ENCODE measurements at regions not wholly inside any gene's neighbourhood (a gene's known extent, or its start where the extent isn't known, plus 50 kb on each side); places are given as distances from the start of the nearest gene placed in this dataset.
"Not testable (repeated sequence)": the region's sequence is repeated elsewhere in the genome, so short reads cannot be mapped to it uniquely, and the experiment has no call there.

DNA sequence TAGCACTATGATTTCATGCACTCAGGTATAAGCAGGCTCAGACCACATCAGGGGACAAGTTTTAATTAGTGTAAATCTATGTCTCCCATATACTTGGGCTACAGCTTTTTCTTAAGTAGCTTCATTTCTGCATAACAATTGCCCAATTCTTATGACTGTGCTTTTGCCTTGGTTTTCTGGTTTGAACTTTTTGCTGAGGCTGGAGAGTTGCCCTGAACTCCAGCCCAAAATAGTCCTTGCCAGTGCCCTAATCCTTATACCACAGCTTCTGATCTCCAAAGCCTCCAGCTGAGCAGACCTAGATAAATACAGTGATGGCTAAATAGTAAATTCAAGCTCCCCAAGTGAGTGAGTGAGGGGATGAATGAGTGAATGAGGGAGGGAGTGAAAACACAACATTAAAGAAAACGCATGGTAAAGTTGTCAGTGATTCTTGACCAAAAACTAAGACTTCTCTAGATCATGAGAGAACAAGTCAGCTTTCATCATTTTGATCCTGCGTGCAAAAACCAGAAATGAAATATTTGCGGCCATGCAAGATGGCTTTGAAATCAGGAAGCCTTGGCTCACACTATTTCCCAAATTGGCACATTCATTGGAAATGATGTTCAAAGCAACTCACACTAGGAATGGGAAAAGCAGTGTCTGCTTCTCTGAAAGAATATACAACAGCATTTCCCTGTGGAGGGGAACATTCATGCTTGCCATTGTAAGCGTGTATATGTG lies 437.1 kb upstream of the CTSO start:
- DNase-seq = no peak

- no peak for DNase-seq
Measured at GRCh38 chr4:156388826-156389225, 435.2 kb upstream of the CTSO start.

- DNase-seq = no peak
Measured at GRCh38 chr4:156378033-156378665, 424.5 kb upstream of the CTSO start.

GRCh38 chr4:156377036-156377710 lies 423.5 kb upstream of the CTSO start:
- DNase-seq = no peak

DNA sequence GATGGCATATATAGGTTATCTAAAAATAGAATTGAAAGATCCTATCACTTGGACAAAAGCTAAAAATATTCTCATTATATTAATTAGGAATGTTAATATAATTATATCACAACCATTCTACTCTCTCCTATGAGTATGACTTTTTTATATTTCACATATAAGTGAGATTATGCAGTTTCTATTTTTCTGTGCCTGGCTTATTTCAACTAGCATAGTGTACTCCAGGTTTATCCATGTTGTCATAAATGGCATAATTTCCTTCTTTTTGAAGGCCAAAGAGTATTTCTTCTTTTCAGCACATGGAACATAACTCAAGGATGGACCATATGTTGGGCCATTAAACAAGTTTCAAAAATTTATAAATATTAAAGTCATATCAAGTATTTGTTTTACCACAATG lies 421.2 kb upstream of the CTSO start:
- DNase-seq = no peak

DNA sequence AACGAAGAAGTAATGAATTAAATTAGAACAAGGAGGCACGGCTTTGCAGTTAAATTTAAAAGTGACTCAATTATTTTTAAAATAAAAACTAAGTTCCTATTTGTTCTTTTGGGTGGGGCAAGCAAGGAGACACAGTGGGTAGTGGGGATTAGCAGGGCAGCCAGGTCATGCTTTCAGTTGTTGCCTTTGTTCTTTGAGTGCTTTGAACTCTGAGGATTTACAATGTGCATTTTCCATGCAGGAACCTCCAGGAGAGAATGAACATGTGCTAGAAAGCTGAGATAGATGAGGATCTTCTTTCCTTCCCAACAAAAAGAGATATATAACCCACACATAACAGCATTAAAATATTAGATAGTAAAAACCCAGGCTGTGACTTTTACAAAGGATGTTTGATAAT lies 420.4 kb upstream of the CTSO start:
- DNase-seq = no peak

GRCh38 chr4:156367502-156367901 lies 413.8 kb upstream of the CTSO start:
- not testable (repeated sequence) for DNase-seq

GRCh38 chr4:156362581-156362980 lies 408.9 kb upstream of the CTSO start:
- DNase-seq = no peak

DNA sequence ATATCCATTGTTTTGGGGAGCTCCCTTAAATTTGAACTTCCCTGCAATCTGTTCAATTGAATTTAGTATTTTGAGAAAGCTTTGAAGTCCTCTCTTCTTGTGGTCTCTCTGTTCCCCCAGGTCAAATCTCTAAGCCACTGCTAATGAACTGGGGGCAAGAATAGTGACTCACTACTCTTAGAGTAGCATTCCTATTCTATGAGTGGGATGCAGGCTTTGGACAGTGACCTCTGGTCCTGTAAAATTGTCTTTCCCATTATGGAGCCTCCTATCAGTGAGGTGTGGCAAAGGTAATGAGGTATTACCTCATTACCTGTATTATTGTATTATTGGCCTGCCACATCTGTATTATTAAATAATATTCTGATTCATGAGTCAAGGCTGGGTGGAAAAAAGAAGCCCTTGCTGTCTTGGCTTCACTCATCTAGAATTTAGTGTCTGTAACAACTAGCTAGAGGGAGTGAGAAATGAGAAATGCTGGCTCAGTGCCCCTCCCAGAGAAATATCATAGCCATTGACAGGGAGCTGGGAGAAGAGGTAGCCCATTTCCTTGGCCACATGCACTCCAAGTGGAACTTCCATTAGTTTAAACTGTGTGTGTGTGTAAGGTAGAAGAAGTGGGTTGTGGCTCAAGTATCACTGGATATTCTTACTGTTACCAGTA lies 393.9 kb upstream of the CTSO start:
- no peak for DNase-seq

- no peak for DNase-seq
Measured at GRCh38 chr4:156346959-156347385, 393.3 kb upstream of the CTSO start.

DNA sequence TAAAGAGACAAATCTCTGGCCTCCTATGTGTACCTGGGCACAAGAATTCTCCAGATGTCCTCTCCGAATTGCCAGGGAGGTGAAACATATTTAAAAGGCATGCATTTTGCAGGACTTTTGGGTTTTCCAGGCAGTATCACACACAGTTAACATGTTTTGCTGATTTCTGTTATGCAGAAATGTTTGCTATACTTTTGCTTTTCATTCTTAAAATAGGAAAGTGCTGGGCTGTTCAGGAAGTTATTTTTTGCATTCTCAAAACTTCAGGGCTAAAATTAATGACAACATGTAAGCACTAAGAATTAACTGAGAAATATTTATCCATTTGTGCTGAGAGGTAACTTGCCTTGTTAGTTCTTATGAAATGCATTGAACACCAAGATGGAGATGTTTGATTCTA lies 390.7 kb upstream of the CTSO start:
- DNase-seq = no peak

DNA sequence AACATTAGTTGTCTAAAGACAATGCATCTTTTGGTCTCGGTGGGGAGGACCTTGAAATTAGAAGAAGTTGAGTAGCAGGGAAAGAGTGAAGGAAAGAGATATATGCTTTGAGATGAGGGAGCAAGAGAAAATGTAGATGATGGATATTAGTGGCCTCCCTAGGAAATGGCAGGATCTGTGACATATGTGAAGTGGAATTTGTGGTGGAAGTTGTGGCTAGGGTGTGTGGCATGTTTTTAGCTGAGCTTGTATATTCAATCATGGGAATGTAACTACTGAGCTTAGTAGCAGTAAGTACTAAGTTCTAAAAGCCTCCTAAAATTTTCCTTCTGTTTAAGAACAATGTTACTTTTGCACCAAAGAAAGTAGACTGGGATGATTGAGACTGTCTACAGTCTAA lies 382.8 kb upstream of the CTSO start:
- no peak for DNase-seq

GRCh38 chr4:156335721-156336120 lies 382.1 kb upstream of the CTSO start:
- DNase-seq = no peak

DNA sequence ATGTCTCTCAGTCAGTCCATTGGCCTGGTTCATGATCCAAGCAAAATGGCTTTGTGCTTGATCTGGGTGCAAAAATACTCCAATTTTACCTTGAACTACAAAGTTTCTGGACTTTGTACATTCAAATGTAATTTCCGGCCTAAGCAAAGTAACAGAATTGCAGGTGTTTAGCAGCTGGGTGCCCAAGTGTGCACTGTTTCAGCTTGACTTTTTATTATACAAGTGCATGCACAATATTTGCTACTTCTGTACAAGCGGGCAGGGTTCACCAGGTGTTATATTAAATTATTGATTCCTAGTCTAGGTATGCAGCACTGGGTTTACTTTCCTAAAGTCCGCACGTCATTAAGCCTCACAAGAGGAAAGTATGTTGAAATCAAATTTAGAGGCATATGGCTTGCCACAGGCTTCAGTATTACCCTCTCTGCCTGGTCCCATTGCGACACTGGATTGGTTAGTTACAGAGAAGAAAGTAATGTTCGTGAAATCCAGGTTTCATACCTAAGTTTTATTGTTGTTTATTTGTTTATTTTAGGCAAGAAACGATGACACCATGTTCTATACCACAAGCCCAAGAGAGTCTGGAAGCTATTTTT lies 376.9 kb upstream of the CTSO start:
- DNase-seq = no peak

DNA sequence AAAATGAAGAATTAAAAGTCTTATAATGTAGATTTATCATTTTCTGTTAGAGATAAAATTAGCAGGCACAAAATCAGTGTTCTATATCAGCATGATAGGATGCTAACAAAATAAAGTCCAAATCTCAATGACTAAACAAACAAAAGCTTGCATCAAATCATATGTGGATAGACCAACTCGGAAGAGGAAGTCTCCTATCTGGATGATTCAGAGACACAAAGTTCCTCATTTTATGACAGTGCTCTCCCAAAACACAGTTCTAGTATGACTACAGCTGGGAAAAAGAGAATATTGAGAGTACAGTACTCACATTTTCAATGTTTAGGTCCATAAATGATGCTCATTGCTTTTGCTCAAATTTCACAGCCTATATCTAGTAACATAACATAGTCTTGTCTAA lies 376.1 kb upstream of the CTSO start:
- DNase-seq = no peak

DNA sequence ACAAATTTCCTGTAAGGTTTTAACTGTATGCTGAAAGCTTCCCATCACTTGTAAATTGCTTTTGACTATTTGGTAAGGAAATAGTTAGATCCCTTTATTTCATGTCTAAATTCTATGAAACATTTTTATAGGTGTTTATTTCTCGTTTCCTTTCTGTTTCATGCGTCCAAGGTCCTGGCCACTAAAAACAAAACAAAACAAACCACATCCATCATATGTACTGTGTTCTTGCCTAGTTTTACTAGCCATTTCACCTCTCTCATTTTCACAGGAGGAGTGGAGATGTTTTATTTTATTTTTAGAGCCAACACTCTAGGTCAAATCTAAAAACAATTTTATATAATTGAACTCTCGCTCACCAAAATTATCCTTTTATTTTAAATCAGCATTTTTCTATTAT lies 375.2 kb upstream of the CTSO start:
- no peak for DNase-seq

DNA sequence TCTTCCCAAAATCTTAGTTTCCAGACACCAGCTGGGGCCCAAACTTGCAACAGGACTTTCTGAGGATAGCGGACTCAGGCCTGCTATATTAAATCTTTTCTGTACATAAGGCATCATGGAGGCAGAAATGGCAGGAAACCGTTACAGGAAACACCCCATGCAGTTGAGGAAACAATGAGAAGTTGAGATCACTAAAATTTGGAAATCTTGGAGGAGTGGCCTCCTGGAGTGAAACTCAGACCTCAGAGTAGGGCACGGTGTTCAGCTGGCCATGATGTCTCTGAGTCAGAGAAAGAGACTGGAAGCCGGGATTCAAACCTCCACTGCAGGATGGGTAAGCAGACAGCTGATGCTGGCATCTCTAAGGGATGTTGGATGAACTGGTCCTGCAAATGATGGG lies 372.6 kb upstream of the CTSO start:
- DNase-seq = no peak

DNA sequence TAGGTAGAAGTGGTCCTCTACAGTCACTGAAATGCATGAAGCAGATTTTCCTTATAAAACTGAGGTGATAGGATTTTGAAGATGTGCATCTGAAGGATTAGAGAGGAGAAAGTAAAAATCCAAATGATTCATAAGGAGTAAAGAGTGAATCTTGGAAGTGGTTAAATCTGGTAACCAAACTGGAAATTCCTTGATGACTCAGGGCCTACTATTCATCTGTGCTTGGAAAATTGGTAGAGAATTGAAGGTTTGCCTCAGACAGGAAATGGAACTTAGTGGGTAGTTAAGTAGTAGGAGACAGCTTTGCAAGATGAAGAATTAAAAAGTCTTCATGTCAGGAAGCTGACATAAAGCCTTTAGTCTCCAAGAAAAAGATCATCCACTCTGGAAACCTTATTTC lies 368.9 kb upstream of the CTSO start:
- no peak for DNase-seq

DNA sequence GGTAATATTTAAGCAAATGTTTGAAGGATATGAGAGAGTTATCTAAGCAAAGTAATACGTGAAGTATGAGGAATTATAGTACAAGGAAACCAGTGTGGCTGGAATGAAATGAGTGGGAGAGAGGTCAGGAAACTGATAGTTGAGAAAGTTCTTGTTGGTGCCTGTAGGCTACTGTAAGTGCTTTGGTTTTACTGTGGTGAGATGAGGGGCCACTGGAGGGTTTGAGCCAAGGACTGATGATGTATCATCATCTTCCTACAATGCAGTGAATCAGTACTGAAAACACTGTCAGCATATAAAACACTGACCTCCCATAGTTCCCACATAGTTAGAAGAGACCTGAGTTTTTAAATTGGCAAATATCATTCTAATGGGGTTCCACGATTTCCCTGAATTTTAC lies 367.5 kb upstream of the CTSO start:
- no peak for DNase-seq

- no peak for DNase-seq
Measured at GRCh38 chr4:156313497-156313896, 359.8 kb upstream of the CTSO start.

- no peak for DNase-seq
Measured at GRCh38 chr4:156312261-156312847, 358.7 kb upstream of the CTSO start.

GRCh38 chr4:156309031-156309430 lies 355.4 kb upstream of the CTSO start:
- no peak for DNase-seq

GRCh38 chr4:156303708-156304107 lies 350.0 kb upstream of the CTSO start:
- DNase-seq = no peak
